ENCODE measurements at regions not wholly inside any gene's neighbourhood (a gene's known extent, or its start where the extent isn't known, plus 50 kb on each side); places are given as distances from the start of the nearest gene placed in this dataset.

DNA sequence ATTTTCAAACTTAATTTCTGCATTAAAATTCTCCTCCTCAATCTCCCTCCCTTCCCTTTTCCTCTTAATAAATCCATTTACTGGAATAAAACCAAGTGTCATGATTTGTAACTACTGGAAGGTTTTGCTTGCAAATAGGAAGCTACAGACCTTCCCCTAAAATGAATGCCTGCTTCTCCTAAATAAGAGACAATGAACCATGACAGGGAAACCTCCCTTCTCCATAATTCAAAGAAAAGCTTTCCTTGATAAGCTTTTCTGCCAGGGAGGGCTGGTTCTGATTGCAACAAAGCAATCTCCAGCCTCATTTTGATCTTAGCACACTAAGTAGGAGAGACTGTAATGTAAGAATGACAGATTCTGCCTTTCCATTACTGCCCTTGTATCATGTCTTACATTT is 111.0 kb upstream of the CDH20 start:
- Histone ChIP-seq H3K4me3 (ENCODE audit: insufficient read depth, low read depth, low read length) (no peak overlapping the region), H3K27me3 (ENCODE audit: insufficient read depth, low read length) (no peaks in the 10 kb centered on the region), H3K9me3 (ENCODE audit: insufficient read depth, low read depth, low read length) (no peaks in the 10 kb centered on the region), H4K20me1 (ENCODE audit: insufficient read depth, low read length) (no peaks in the 10 kb centered on the region), H3K4me1 (ENCODE audit: insufficient read depth, low read length) (peaks cover 3% of the 10 kb centered on the region), H3K36me3 (ENCODE audit: insufficient read depth, low read length) (no peaks in the 10 kb centered on the region), H2AFZ (ENCODE audit: low read depth, low read length) (no peak overlapping the region), H3K4me2 (ENCODE audit: low read length) (no peak overlapping the region), H3K79me2 (ENCODE audit: insufficient read depth, low read length) (no peaks in the 10 kb centered on the region), H3K9ac (ENCODE audit: low read length) (no peak overlapping the region), H3K27ac (ENCODE audit: low read depth, low read length) (no peak overlapping the region)
- TF ChIP-seq, protein P1, sequence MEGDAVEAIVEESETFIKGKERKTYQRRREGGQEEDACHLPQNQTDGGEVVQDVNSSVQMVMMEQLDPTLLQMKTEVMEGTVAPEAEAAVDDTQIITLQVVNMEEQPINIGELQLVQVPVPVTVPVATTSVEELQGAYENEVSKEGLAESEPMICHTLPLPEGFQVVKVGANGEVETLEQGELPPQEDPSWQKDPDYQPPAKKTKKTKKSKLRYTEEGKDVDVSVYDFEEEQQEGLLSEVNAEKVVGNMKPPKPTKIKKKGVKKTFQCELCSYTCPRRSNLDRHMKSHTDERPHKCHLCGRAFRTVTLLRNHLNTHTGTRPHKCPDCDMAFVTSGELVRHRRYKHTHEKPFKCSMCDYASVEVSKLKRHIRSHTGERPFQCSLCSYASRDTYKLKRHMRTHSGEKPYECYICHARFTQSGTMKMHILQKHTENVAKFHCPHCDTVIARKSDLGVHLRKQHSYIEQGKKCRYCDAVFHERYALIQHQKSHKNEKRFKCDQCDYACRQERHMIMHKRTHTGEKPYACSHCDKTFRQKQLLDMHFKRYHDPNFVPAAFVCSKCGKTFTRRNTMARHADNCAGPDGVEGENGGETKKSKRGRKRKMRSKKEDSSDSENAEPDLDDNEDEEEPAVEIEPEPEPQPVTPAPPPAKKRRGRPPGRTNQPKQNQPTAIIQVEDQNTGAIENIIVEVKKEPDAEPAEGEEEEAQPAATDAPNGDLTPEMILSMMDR (IDR thresholded peaks at IDR 0.05; ENCODE audit: insufficient read depth, low read depth, low read length): no peak
- no peak for TF ChIP-seq EZH2 (IDR thresholded peaks at IDR 0.05; ENCODE audit: insufficient read depth, low read length)
- H3K27me3 Mint-ChIP-seq (ENCODE audit: low read depth, unreplicated experiment): no peaks in the 10 kb centered on the region
- DNase-seq (ENCODE audit: low read depth): no peak
- H3K4me3 Mint-ChIP-seq (ENCODE audit: unreplicated experiment): no peak overlapping the region
- no peaks in the 10 kb centered on the region for H3K4me1 Mint-ChIP-seq (ENCODE audit: low read depth, unreplicated experiment)
- H3K9me3 Mint-ChIP-seq (ENCODE audit: unreplicated experiment): no peaks in the 10 kb centered on the region
- H3K27ac Mint-ChIP-seq (ENCODE audit: unreplicated experiment): no peak overlapping the region
- no peaks in the 10 kb centered on the region for H3K36me3 Mint-ChIP-seq (ENCODE audit: low read depth, unreplicated experiment)
- no peak for FAIRE-seq

DNA sequence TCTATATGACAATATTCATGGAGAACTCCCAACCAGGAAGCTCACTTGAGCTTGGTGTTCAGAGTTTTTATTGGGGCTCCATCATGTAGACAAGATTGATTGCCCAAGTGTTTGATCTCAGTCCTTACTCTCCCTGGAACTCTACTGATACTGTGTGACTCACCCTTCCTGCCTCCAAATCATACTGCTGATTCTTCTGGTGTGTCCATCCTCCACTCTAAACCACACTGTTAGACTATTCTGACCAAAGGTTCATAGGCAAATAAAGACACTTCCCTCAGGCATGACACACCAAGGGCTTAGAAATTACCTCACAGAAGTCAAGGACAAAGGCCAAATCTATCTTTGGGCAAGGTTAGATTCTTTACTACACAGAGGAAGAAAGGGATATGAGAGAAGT is 107.9 kb upstream of the CDH20 start:
- no peak overlapping the region for H3K4me3 Mint-ChIP-seq (ENCODE audit: unreplicated experiment)
- H3K36me3 ChIP-seq (ENCODE audit: insufficient read depth, low read length): no peaks in the 10 kb centered on the region
- H3K79me2 ChIP-seq (ENCODE audit: insufficient read depth, low read length): no peaks in the 10 kb centered on the region
- no peak overlapping the region for H3K4me2 ChIP-seq (ENCODE audit: low read length)
- no peak overlapping the region for H3K4me3 ChIP-seq (ENCODE audit: insufficient read depth, low read depth, low read length)
- no peaks in the 10 kb centered on the region for H3K27me3 ChIP-seq (ENCODE audit: insufficient read depth, low read length)
- H3K27ac Mint-ChIP-seq (ENCODE audit: unreplicated experiment): no peak overlapping the region
- no peak overlapping the region for H3K9ac ChIP-seq (ENCODE audit: low read length)
- peaks cover 3% of the 10 kb centered on the region for H3K4me1 ChIP-seq (ENCODE audit: insufficient read depth, low read length)
- H3K36me3 Mint-ChIP-seq (ENCODE audit: low read depth, unreplicated experiment): no peaks in the 10 kb centered on the region
- H3K9me3 Mint-ChIP-seq (ENCODE audit: unreplicated experiment): no peaks in the 10 kb centered on the region
- no peaks in the 10 kb centered on the region for H3K9me3 ChIP-seq (ENCODE audit: insufficient read depth, low read depth, low read length)
- no peaks in the 10 kb centered on the region for H3K27me3 Mint-ChIP-seq (ENCODE audit: low read depth, unreplicated experiment)
- no peak overlapping the region for H2AFZ ChIP-seq (ENCODE audit: low read depth, low read length)
- no peaks in the 10 kb centered on the region for H3K4me1 Mint-ChIP-seq (ENCODE audit: low read depth, unreplicated experiment)
- no peak for TF ChIP-seq EZH2 (IDR thresholded peaks at IDR 0.05; ENCODE audit: insufficient read depth, low read length)
- TF ChIP-seq, protein P1 (IDR thresholded peaks at IDR 0.05; ENCODE audit: insufficient read depth, low read depth, low read length): no peak
- FAIRE-seq (no peak), DNase-seq (ENCODE audit: low read depth) (peak; percentile 2)
- no peaks in the 10 kb centered on the region for H4K20me1 ChIP-seq (ENCODE audit: insufficient read depth, low read length)
- no peak overlapping the region for H3K27ac ChIP-seq (ENCODE audit: low read depth, low read length)

DNA sequence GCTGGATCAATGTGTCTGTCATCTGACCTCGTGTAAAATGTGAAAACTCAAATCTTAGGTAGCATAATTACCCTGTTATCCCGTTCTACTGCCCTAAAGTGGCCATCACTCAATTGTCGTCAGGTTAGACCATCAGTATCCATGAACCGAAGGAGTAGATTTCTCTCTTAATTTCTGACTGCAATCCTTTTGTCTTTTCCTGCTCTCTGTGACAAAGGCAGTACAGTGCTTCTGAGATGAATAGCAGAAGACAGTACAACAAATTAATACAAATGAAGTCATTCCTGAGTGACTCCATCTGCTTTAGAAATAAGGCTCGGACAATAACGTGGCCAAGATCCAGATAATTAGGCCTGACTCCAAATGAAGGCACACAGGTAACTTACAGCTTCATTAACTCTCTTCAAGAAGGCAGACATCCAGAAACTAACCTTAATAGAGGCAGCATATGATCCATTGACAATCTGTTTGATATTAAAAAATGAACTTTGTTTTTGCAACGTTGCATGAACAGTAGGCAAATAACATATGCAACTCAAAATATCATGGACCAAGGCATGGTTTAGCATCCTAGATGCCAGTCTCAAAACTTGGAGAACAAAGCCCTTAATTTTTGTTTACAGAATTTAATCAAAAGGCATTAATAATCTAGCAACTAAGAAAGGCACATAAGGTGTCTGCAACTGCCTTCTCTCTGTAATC is 96.7 kb upstream of the CDH20 start:
- Histone ChIP-seq H3K4me2 (ENCODE audit: low read length) (no peak overlapping the region), H3K4me1 (ENCODE audit: insufficient read depth, low read length) (no peaks in the 10 kb centered on the region), H3K9me3 (ENCODE audit: insufficient read depth, low read depth, low read length) (no peaks in the 10 kb centered on the region), H3K4me3 (ENCODE audit: insufficient read depth, low read depth, low read length) (no peak overlapping the region), H3K27me3 (ENCODE audit: insufficient read depth, low read length) (no peaks in the 10 kb centered on the region), H3K36me3 (ENCODE audit: insufficient read depth, low read length) (no peaks in the 10 kb centered on the region), H2AFZ (ENCODE audit: low read depth, low read length) (no peak overlapping the region), H4K20me1 (ENCODE audit: insufficient read depth, low read length) (no peaks in the 10 kb centered on the region), H3K27ac (ENCODE audit: low read depth, low read length) (no peak overlapping the region), H3K9ac (ENCODE audit: low read length) (no peak overlapping the region), H3K79me2 (ENCODE audit: insufficient read depth, low read length) (no peaks in the 10 kb centered on the region)
- Mint-ChIP-seq H3K4me3 (ENCODE audit: unreplicated experiment) (no peak overlapping the region), H3K4me1 (ENCODE audit: low read depth, unreplicated experiment) (no peaks in the 10 kb centered on the region), H3K9me3 (ENCODE audit: unreplicated experiment) (peaks cover 6% of the 10 kb centered on the region), H3K27ac (ENCODE audit: unreplicated experiment) (no peak overlapping the region), H3K36me3 (ENCODE audit: low read depth, unreplicated experiment) (no peaks in the 10 kb centered on the region), H3K27me3 (ENCODE audit: low read depth, unreplicated experiment) (peaks cover 7% of the 10 kb centered on the region)
- FAIRE-seq (no peak), DNase-seq (ENCODE audit: low read depth) (no peak)
- TF ChIP-seq, protein P1 (IDR thresholded peaks at IDR 0.05; ENCODE audit: insufficient read depth, low read depth, low read length): no peak
- TF ChIP-seq EZH2 (IDR thresholded peaks at IDR 0.05; ENCODE audit: insufficient read depth, low read length): no peak

Data from astrocyte (in vitro differentiated cells and primary cell).